ENCODE measurements at regions not wholly inside any gene's neighbourhood (a gene's known extent, or its start where the extent isn't known, plus 50 kb on each side); places are given as distances from the start of the nearest gene placed in this dataset.

DNA sequence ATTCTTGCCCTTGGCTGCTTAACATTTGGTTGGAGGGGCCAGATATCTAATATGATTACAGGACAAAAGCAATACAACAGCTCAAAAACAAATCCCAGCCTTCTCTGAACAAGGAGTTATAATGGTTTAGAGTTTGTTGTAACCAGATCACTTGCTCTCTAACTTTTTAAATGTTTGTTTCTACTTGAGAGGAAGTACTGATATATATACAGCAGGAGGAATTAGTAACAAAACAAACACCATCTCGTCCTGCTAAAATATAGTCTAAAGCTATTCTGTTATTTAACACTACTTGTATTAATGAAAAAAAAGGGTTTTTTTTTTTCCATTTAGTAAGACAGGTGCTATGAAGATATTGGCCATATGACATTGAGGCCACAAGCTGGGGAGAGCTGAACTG lies 60.9 kb upstream of the TMEM17 start:
- no peak for DNase-seq (ENCODE audit: low read depth in 2 of 3, low spot score in 2 of 3)

DNA sequence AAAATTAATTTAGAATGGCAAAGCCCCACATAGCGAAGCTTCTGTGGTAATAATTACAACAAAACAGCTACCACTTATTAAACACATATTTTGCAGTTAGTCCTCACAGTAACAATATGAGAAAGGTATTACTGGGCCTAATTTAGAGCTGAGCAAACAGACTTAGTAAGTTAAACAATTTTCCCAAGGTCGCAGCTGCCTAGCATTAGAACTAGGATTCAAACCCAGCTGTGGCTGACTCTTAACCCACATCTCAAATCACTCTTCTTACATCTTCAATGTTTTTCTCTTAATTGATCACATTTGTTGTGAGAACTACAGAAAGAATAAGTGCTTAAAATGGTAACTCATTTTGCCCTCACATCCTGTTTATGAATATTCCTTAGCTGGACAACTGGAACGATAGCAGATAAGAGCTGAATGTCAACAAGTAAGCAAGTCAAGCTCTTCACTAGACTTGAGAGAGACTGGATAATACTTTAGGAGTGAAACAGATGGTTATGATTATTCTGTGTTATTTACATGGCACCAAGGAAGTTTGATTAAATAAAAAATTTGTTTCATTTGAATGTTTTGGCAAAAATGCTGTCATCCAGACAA lies 59.4 kb upstream of the TMEM17 start:
- DNase-seq (ENCODE audit: low read depth in 2 of 3, low spot score in 2 of 3), result no peak

DNA sequence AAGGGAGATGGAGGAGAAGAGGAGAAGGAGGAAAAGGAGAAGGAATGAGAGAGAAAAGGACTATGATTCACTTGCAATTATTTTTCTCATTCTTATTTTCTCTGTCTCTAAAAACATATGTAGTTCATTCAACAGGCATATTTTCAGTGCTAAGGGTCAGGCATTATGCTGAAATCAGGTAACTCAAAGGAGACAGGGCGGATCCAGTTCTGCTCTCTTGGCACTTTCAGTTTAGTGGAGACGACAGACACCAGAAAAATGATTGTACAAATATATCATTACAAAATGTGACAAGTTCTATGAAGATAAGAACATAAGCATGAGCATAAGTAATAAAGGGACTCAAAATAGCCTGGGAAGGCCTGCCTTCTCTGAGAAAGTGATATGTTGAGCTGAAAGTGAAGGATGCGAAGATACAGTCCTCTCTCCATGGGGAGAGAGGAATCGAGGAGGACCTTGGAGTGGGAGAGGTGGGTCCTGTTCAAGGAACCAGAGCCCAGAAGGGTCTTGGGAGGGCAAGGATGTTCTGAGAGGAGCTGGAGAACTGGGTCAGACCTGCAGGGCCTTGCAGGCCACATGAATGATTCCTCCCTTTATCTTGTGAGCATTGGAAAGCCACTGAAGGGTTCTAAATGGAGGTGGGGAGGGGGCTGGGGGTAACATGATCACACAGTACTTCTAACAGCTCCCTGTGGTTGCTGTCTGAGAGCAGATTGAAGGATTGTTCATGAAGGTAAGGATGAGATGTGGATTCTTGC lies 58.6 kb upstream of the TMEM17 start:
- no peak for DNase-seq (ENCODE audit: low read depth in 2 of 3, low spot score in 2 of 3)

DNA sequence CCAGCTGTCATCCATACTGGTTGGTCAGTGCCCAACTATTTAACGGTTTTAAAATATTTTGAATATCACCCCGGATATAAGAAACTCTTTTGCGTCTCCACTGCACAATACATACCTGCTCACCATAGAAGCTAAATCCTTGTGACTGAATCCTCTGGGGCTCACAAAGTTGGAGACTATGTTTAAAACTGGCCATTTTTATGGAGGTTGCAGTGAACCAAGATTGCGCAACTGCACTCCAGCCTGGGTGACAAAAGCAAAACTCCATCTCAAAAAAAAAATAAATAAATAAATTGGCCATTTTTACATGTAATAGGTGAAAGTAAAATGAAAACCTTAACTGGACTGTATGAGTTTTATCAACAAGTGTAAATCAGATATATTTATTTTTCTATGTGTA lies 55.6 kb upstream of the TMEM17 start:
- no peak for DNase-seq (ENCODE audit: low read depth in 2 of 3, low spot score in 2 of 3)

DNA sequence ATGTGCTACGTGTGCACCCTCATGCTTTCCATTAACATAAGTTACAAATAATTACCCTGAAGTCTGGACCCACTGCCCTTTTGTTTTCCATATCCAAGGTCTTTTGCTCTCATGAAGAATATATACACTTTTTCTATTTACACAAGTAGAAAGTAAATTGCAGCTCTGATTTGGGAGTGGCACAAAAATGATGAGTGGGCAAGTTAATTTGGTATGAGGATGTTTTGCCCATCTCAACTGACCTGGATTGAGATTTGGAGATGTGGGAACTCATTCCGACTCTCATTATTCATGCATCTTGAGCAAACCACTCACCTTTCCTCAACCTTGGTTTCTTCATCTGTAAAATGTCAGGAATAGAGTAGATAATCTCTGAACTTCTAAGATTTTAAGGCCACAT lies 53.6 kb upstream of the TMEM17 start:
- no peak for DNase-seq (ENCODE audit: low read depth in 2 of 3, low spot score in 2 of 3)

DNA sequence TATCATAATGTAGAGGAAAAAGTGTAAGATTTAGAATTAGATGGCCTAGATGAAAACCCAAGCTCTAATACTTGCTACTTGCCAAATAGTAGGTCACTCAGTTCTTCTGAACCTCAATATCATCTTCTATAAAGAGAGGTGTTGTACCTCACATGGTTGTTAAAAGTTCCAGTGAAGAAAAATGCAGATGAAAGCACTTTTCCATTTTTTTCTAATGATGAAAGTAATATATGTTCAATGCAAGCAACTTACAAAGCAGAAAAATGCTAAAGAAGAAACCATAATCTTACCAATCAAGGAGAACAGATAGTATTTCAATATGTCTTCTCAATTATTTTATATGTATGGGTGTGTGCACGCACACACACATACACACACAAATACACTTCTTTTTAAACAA lies 52.7 kb upstream of the TMEM17 start:
- no peak for DNase-seq (ENCODE audit: low read depth in 2 of 3, low spot score in 2 of 3)

DNA sequence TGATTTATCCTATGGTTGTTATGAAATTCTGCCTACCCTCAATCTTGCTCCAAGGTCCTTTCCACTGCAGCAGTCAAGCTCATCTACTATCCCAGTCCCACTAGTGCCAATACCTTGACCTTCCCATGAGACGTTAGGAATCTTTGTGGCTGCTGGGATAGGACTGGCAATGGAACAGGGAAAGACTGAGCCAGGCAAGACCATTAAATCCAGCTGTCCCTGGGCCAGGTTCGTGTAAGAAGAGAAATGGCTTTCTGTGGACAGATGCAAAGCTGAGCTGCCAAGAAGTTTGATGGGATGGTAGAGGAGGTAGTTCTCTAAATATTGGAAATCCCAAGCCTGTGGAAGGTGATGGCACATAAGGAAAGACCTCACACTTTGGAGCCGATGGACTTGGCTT lies 50.1 kb upstream of the TMEM17 start:
- DNase-seq (ENCODE audit: low read depth in 2 of 3, low spot score in 2 of 3), result no peak
